Omental fat pad (tissue), 3 donors: ENCODE measurements at regions not wholly inside any gene's neighbourhood (a gene's known extent, or its start where the extent isn't known, plus 50 kb on each side); places are given as distances from the start of the nearest gene placed in this dataset.

ENCODE experiments used
- ATAC-seq: fragments of 150-250 bp; one replicate; pipeline ENCODE4 v1.9.1; 2016; ENCODE audit warnings: mild to moderate bottlenecking, moderate library complexity; ENCODE audit not compliant: low FRiP score
- DNase-seq: peaks from one replicate; pipeline ENCODE4 v3.0.0-alpha.2; 2019; ENCODE audit warnings: low spot score
- CTCF ChIP-seq, 3 donors: fragments of 450-650 bp; IDR thresholded peaks; one replicate each; pipeline ENCODE4 v1.5.1; 2016 to 2017; ENCODE audit warnings: antibody characterized with exemption in 3 of 3, mild to moderate bottlenecking in 3 of 3, moderate library complexity in 2 of 3

DNA sequence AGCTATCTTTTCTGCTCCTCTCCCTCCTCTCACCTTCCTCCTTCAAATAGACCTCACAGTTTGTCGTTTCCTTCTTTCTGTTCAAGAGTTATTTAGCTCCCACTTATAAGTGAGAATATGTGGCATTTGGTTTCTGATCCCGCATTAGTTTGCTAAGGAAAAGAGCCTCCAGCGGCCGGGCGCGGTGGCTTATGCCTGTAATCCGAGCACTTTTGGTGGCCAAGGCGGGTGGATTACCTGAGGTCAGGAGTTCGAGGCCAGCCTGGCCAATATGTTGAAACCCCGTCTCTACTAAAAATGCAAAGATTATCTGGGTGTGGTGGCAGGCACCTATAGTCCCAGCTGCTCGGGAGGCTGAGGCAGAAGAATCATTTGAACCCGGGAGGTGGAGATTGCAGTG lies 2101.6 kb downstream of the MAT2B start:
- DNase-seq (no peak), ATAC-seq (no peak)
- TF ChIP-seq CTCF (IDR thresholded peaks at IDR 0.05), result no peak

DNA sequence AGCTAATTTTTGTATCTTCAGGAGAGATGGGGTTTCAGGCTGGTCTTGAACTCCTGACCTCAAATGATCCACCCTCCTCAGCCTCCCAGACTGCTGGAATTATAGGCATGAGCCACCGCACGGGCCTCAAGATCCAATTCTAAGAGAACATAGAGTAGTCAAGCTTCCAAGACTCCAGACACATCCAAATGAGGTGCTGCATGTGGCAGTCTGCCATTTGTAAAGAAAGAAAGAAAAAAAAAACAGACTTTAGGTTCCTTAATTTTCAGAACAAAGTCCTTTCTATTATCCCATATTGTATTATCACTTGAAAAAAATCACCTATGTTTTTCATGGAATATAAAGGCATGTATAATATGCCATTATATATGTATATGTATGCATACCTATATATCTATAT lies 2104.5 kb downstream of the MAT2B start:
- no peak for DNase-seq
- no peak for ATAC-seq
- no peak for TF ChIP-seq CTCF (IDR thresholded peaks at IDR 0.05)

- DNase-seq (no peak), ATAC-seq (peak; percentile 60)
- TF ChIP-seq CTCF (IDR thresholded peaks at IDR 0.05), result no peak
Measured at GRCh38 chr5:165616490-165617405, 2111.3 kb downstream of the MAT2B start.

- DNase-seq (no peak), ATAC-seq (no peak)
- no peak for TF ChIP-seq CTCF (IDR thresholded peaks at IDR 0.05)
Measured at GRCh38 chr5:165617491-165617890, 2112.1 kb downstream of the MAT2B start.

GRCh38 chr5:165620394-165620793 lies 2115.0 kb downstream of the MAT2B start:
- ATAC-seq (peak; percentile 94), DNase-seq (peak; percentile 32)
- TF ChIP-seq CTCF (IDR thresholded peaks at IDR 0.05), result no peak

DNA sequence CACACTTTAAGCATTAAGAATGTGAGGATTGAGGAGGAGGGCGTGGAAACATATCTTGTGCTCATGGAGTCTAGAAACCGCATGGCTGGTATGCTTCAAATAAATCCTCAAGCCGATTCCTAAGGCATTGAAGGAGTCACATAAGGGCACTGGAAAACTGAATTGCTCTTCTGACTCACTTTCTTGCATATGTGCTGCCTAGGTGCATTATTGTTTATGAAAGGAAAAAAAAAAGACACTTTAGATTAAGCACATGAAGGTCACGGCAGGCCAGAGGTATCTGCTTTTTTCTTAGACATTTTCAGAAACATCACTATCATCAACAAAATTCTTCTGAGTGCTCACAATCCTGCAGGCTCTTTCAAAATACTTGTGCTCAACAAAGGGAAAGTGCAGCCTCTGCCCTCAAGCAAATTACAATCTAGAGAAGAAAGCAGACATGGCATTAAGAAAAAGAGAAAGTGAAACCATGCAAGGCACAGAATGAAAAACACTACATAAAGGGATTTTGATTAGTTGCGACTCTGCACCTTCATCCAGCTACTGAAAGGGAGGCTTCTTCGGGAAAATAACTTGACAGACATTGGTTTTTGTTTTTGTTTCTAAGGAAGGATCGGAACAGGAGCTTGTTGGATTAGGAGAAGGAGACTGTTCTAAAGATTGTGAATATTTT lies 2117.6 kb downstream of the MAT2B start:
- ATAC-seq, result no peak
- TF ChIP-seq CTCF (IDR thresholded peaks at IDR 0.05), result no peak
- no peak for DNase-seq
